ENCODE measurements at regions not wholly inside any gene's neighbourhood (a gene's known extent, or its start where the extent isn't known, plus 50 kb on each side); places are given as distances from the start of the nearest gene placed in this dataset.
A peak's percentile ranks its signal among the peaks of the same experiment; 100 is the strongest.

DNA sequence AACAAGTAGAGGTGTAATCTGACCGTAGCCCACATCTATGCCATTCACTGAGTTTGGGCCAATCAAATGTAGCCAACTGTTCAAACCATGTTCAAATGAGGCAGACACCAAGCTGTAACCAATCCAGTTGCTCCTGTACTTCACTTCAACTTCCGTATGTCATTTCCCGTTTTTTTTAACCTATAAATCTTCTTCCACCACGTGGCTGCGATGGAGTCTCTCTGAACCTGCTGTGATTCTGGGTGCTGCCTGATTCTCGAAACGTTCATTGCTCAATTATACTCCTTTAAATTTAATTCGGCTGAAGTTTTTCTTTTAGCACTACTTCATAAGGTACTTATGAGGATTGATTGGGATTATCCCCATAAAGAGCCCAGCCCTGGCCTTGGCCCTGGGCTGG is 179.7 kb downstream of the PIK3R1 start:
- Histone ChIP-seq H3K9ac (ENCODE audit: low read length in 3 of 3) (peak overlapping the region in 1 of 3 donors; percentile 43), H3K27me3 (ENCODE audit: control insufficient read depth, insufficient read depth, low read length) (no peaks in the 10 kb centered on the region), H3K4me3 (ENCODE audit: low read length in 3 of 3) (peak overlapping the region in 1 of 3 donors; percentile 23), H3K27ac (ENCODE audit: low read depth in 2 of 2, low read length in 2 of 2) (peak overlapping the region; percentile 82 to 83), H3K36me3 (ENCODE audit: control insufficient read depth in 2 of 3, insufficient read depth in 3 of 3, low read length in 3 of 3) (no peaks in the 10 kb centered on the region), H3K4me1 (ENCODE audit: control insufficient read depth in 2 of 3, insufficient read depth in 2 of 3, low read depth in 1 of 3, low read length in 3 of 3) (peaks cover 0 to 10% (median 3%) of the 10 kb centered on the region in 3 donors), H3K9me3 (ENCODE audit: control insufficient read depth in 2 of 3, insufficient read depth in 1 of 3, low read length in 3 of 3) (no peaks in the 10 kb centered on the region)
- TF ChIP-seq, protein P1, sequence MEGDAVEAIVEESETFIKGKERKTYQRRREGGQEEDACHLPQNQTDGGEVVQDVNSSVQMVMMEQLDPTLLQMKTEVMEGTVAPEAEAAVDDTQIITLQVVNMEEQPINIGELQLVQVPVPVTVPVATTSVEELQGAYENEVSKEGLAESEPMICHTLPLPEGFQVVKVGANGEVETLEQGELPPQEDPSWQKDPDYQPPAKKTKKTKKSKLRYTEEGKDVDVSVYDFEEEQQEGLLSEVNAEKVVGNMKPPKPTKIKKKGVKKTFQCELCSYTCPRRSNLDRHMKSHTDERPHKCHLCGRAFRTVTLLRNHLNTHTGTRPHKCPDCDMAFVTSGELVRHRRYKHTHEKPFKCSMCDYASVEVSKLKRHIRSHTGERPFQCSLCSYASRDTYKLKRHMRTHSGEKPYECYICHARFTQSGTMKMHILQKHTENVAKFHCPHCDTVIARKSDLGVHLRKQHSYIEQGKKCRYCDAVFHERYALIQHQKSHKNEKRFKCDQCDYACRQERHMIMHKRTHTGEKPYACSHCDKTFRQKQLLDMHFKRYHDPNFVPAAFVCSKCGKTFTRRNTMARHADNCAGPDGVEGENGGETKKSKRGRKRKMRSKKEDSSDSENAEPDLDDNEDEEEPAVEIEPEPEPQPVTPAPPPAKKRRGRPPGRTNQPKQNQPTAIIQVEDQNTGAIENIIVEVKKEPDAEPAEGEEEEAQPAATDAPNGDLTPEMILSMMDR (IDR thresholded peaks at IDR 0.05; ENCODE audit: borderline replicate concordance, extremely low read depth, insufficient read depth), result no peak
- DNase-seq (no peak), FAIRE-seq (no peak)
- intact Hi-C loops (cut with DNase I), result no loop called here

DNA sequence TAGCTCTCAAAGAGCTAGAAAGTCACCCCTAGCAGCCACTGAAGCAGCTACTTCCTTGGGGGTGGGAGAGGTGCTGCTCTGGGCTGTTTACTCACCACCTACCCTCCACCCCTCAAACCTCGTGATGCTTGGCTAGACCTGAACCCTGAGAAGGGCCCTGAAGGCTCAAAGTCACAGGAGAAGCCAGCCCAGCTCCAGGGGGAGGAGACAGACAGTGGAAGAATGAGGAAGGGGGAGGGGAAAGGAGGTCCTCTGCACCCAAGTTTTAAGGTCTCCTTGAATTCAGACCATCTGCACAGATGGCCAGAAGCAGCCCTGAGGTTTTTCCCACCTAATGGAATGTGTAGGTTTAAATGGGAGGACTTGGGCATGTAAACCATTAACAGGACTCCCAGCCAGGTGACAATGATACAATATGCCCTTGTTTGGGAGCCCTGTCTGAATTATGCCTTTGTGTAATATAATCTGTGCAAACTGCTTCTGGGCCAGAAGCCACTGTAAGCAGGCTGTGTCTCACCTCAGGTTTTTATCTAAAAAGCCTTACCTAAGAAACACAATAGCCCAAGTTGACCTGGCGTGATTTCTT is 180.5 kb downstream of the PIK3R1 start:
- no peak for FAIRE-seq
- TF ChIP-seq, protein P1 (IDR thresholded peaks at IDR 0.05; ENCODE audit: borderline replicate concordance, extremely low read depth, insufficient read depth), result no peak
- peak overlapping the region; percentile 82 to 83 for H3K27ac ChIP-seq (ENCODE audit: low read depth in 2 of 2, low read length in 2 of 2)
- H3K4me3 ChIP-seq (ENCODE audit: low read length in 3 of 3), result peak overlapping the region in 2 of 3 donors; percentile 12 to 23
- peak; percentile 47 to 80 (median 67) for DNase-seq
- no peaks in the 10 kb centered on the region for H3K36me3 ChIP-seq (ENCODE audit: control insufficient read depth in 2 of 3, insufficient read depth in 3 of 3, low read length in 3 of 3)
- H3K27me3 ChIP-seq (ENCODE audit: control insufficient read depth, insufficient read depth, low read length), result no peaks in the 10 kb centered on the region
- intact Hi-C loops (cut with DNase I), result no loop called here
- no peaks in the 10 kb centered on the region for H3K9me3 ChIP-seq (ENCODE audit: control insufficient read depth in 2 of 3, insufficient read depth in 1 of 3, low read length in 3 of 3)
- peak overlapping the region in 1 of 3 donors; percentile 43 for H3K9ac ChIP-seq (ENCODE audit: low read length in 3 of 3)
- H3K4me1 ChIP-seq (ENCODE audit: control insufficient read depth in 2 of 3, insufficient read depth in 2 of 3, low read depth in 1 of 3, low read length in 3 of 3), result peaks cover 0 to 10% (median 3%) of the 10 kb centered on the region in 3 donors

DNA sequence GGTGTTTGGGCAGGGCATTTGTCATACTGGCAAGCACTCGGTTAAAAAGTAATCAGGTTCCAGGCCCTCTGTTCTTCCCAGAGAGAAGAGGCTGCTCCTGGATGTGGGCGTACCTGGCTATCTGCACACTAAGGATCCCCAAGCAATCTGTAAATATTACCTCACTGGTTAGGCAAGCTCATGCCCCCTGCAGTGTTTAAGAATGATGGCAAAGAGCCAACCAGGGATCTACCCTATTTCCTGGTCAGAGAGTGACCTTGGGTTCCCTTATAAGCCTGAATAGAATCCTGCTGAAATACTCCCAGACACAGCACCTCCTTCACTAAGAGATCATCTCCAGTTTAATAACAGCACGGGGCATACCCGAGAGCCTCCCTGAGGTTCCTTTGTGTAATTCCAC is 181.2 kb downstream of the PIK3R1 start:
- TF ChIP-seq, protein P1 (IDR thresholded peaks at IDR 0.05; ENCODE audit: borderline replicate concordance, extremely low read depth, insufficient read depth), result no peak
- Histone ChIP-seq H3K36me3 (ENCODE audit: control insufficient read depth in 2 of 3, insufficient read depth in 3 of 3, low read length in 3 of 3) (no peaks in the 10 kb centered on the region), H3K27ac (ENCODE audit: low read depth in 2 of 2, low read length in 2 of 2) (peak overlapping the region; percentile 82 to 83), H3K9ac (ENCODE audit: low read length in 3 of 3) (peak overlapping the region in 1 of 3 donors; percentile 13), H3K4me3 (ENCODE audit: low read length in 3 of 3) (peak overlapping the region in 2 of 3 donors; percentile 12 to 23), H3K4me1 (ENCODE audit: control insufficient read depth in 2 of 3, insufficient read depth in 2 of 3, low read depth in 1 of 3, low read length in 3 of 3) (peaks cover 0 to 10% (median 3%) of the 10 kb centered on the region in 3 donors), H3K27me3 (ENCODE audit: control insufficient read depth, insufficient read depth, low read length) (no peaks in the 10 kb centered on the region), H3K9me3 (ENCODE audit: control insufficient read depth in 2 of 3, insufficient read depth in 1 of 3, low read length in 3 of 3) (no peaks in the 10 kb centered on the region)
- intact Hi-C loops (cut with DNase I), result no loop called here
- FAIRE-seq (no peak), DNase-seq (peak in 4 of 5 donors; percentile 46 to 64 (median 58))

Data from kidney (tissue), 13 donors.